Thoracic aorta (tissue), 2 donors: ENCODE measurements at regions not wholly inside any gene's neighbourhood (a gene's known extent, or its start where the extent isn't known, plus 50 kb on each side); places are given as distances from the start of the nearest gene placed in this dataset.

Experiments
- ATAC-seq: fragments of 150-250 bp; one replicate; pipeline ENCODE4 v1.8.0; 2017; ENCODE audit warnings: low read depth; ENCODE audit not compliant: insufficient number of reproducible peaks, low FRiP score
- DNase-seq: peaks from one replicate; pipeline ENCODE4 v3.0.0-alpha.2; 2020; ENCODE audit warnings: low spot score
- H3K27ac ChIP-seq, 2 donors: fragments of 200-600 bp; sonication (generic); 1 replicate in 1 of 2; 2 replicates in 1 of 2; pipeline ENCODE4 v1.5.1; 2016; ENCODE audit warnings: mild to moderate bottlenecking in 2 of 2, moderate library complexity in 2 of 2
- H3K27me3 ChIP-seq: fragments of 200-600 bp; sonication (generic); replicated peaks from 2 replicates; pipeline ENCODE4 v1.6.0; 2016; ENCODE audit warnings: mild to moderate bottlenecking; ENCODE audit not compliant: insufficient read depth
- H3K36me3 ChIP-seq: fragments of 200-600 bp; sonication (generic); one replicate; pipeline ENCODE4 v1.5.1; 2016
- H3K4me1 ChIP-seq, 2 donors: fragments of 200-600 bp; sonication (generic); 1 replicate in 1 of 2; 2 replicates in 1 of 2; pipeline versions ENCODE4 v1.5.1 to v1.6.0; 2016; ENCODE audit warnings: low read depth in 2 of 2, mild to moderate bottlenecking in 1 of 2; ENCODE audit not compliant: control insufficient read depth in 1 of 2
- H3K4me3 ChIP-seq: fragments of 200-600 bp; sonication (generic); 2 replicates; pipeline ENCODE4 v1.5.1; 2016; ENCODE audit warnings: mild to moderate bottlenecking
- H3K9me3 ChIP-seq: fragments of 200-600 bp; sonication (generic); 2 replicates; pipeline ENCODE4 v1.5.1; 2016
- CTCF ChIP-seq: fragments of 200-600 bp; sonication (generic); IDR thresholded peaks from one replicate; pipeline ENCODE4 v1.5.1; 2019; ENCODE audit warnings: antibody characterized with exemption

- TF ChIP-seq CTCF, result no peak
- no peak overlapping the region for H3K4me3 ChIP-seq
- ATAC-seq (no peak), DNase-seq (no peak)
- H3K4me1 ChIP-seq, result no peaks in the 10 kb centered on the region
- no peak overlapping the region for H3K27ac ChIP-seq
- no peaks in the 10 kb centered on the region for H3K36me3 ChIP-seq
- no peaks in the 10 kb centered on the region for H3K27me3 ChIP-seq
- H3K9me3 ChIP-seq, result no peaks in the 10 kb centered on the region
These were observed 432.5 kb upstream of the LRRTM1 start for GRCh38 chr2:80737047-80737446.

GRCh38 chr2:80725001-80725400, 420.4 kb upstream of the LRRTM1 start:
- no peaks in the 10 kb centered on the region for H3K4me1 ChIP-seq
- DNase-seq (no peak), ATAC-seq (no peak)
- no peak for TF ChIP-seq CTCF
- no peaks in the 10 kb centered on the region for H3K9me3 ChIP-seq
- H3K27ac ChIP-seq, result no peak overlapping the region
- H3K27me3 ChIP-seq, result no peaks in the 10 kb centered on the region
- no peaks in the 10 kb centered on the region for H3K36me3 ChIP-seq
- no peak overlapping the region for H3K4me3 ChIP-seq

GRCh38 chr2:80722803-80723202, 418.3 kb upstream of the LRRTM1 start:
- DNase-seq (no peak), ATAC-seq (no peak)
- H3K4me1 ChIP-seq, result no peaks in the 10 kb centered on the region
- no peak for TF ChIP-seq CTCF
- no peaks in the 10 kb centered on the region for H3K9me3 ChIP-seq
- H3K27ac ChIP-seq, result no peak overlapping the region
- no peaks in the 10 kb centered on the region for H3K27me3 ChIP-seq
- H3K4me3 ChIP-seq, result no peak overlapping the region
- no peaks in the 10 kb centered on the region for H3K36me3 ChIP-seq

GRCh38 chr2:80719607-80720006, 415.1 kb upstream of the LRRTM1 start:
- Histone ChIP-seq H3K27me3 (no peaks in the 10 kb centered on the region), H3K4me1 (no peaks in the 10 kb centered on the region), H3K9me3 (no peaks in the 10 kb centered on the region), H3K4me3 (no peak overlapping the region), H3K27ac (no peak overlapping the region), H3K36me3 (no peaks in the 10 kb centered on the region)
- DNase-seq (no peak), ATAC-seq (no peak)
- no peak for TF ChIP-seq CTCF

- H3K9me3 ChIP-seq, result no peaks in the 10 kb centered on the region
- no peaks in the 10 kb centered on the region for H3K4me1 ChIP-seq
- no peak for ATAC-seq
- TF ChIP-seq CTCF, result no peak
- DNase-seq, result no peak
- H3K4me3 ChIP-seq, result no peak overlapping the region
- no peaks in the 10 kb centered on the region for H3K36me3 ChIP-seq
- H3K27ac ChIP-seq, result no peak overlapping the region
- H3K27me3 ChIP-seq, result no peaks in the 10 kb centered on the region
These were observed 410.9 kb upstream of the LRRTM1 start for GRCh38 chr2:80715433-80715832.
